A673 (cell line): ENCODE measurements at regions not wholly inside any gene's neighbourhood (a gene's known extent, or its start where the extent isn't known, plus 50 kb on each side); places are given as distances from the start of the nearest gene placed in this dataset.

Experiments
- BruUV-seq: library from RNA; stranded (reverse); fragments of 400-500 nt; replicated peaks from 2 replicates; lab custom pipeline; 2021; lab: Mats Ljungman, UMichigan
- CTCF ChIA-PET: fragments of 300-600 bp; sonication (Branson Sonifier 250); formaldehyde crosslinking; loops from one replicate; lab custom pipeline; 2022; ENCODE audit warnings: antibody characterized with exemption; lab: Charles Lee
- POLR2A ChIA-PET: fragments of 300-600 bp; sonication (Branson Sonifier 250); formaldehyde crosslinking; loops from one replicate; lab custom pipeline; 2022; ENCODE audit warnings: antibody characterized with exemption; ENCODE audit not compliant: low non-redundant PET; lab: Charles Lee
- DNase-seq: peaks from one replicate; pipeline ENCODE4 v3.0.0-alpha.2; 2015; ENCODE audit warnings: low spot score
- H3K27ac ChIP-seq: fragments of 200-600 bp; sonication (generic); 2 replicates; pipeline ENCODE4 v1.5.1; 2016; ENCODE audit warnings: mixed run types, low read depth, mild to moderate bottlenecking, mixed read lengths, antibody characterized with exemption, low read length; ENCODE audit not compliant: poor library complexity, severe bottlenecking
- H3K27me3 ChIP-seq: fragments of 200-600 bp; sonication (generic); replicated peaks from 2 replicates; pipeline ENCODE4 v1.6.1; 2017; ENCODE audit warnings: mixed run types, low read depth, mild to moderate bottlenecking, mixed read lengths, antibody characterized with exemption, low read length; ENCODE audit not compliant: insufficient read depth, poor library complexity
- H3K36me3 ChIP-seq: fragments of 200-600 bp; sonication (generic); 2 replicates; pipeline ENCODE4 v1.6.1; 2016; ENCODE audit warnings: mixed run types, mild to moderate bottlenecking, mixed read lengths, antibody characterized with exemption, low read length; ENCODE audit not compliant: insufficient read depth, poor library complexity, severe bottlenecking
- H3K4me1 ChIP-seq: fragments of 200-600 bp; sonication (generic); 2 replicates; pipeline ENCODE4 v1.6.1; 2017; ENCODE audit warnings: mixed run types, mild to moderate bottlenecking, mixed read lengths, antibody characterized with exemption, low read length; ENCODE audit not compliant: insufficient read depth, poor library complexity, severe bottlenecking
- H3K4me3 ChIP-seq: fragments of 200-600 bp; sonication (generic); 2 replicates; pipeline ENCODE4 v1.5.1; 2016; ENCODE audit warnings: low read depth, mixed run types, mild to moderate bottlenecking, mixed read lengths, low read length; ENCODE audit not compliant: poor library complexity, severe bottlenecking
- H3K9me3 ChIP-seq: fragments of 200-600 bp; sonication (generic); 2 replicates; pipeline ENCODE4 v1.6.1; 2016; ENCODE audit warnings: mixed run types, low read depth, mild to moderate bottlenecking, mixed read lengths, antibody characterized with exemption, low read length; ENCODE audit not compliant: poor library complexity, severe bottlenecking
- CTCF ChIP-seq: fragments of 300-800, 200-600 bp; sonication (generic); conservative IDR thresholded peaks from 2 replicates; pipeline ENCODE4 v1.5.1; 2017; ENCODE audit warnings: low read depth, mild to moderate bottlenecking, antibody characterized with exemption, low read length, moderate library complexity, mixed read lengths
- EZH2 ChIP-seq: fragments of 200-600 bp; sonication (generic); IDR thresholded peaks from 2 replicates; pipeline ENCODE4 v1.6.1; 2017; ENCODE audit warnings: borderline replicate concordance, low read depth, mild to moderate bottlenecking, mixed read lengths, antibody characterized with exemption, low read length; ENCODE audit not compliant: poor library complexity, severe bottlenecking
- intact Hi-C: fragments of 100-400 bp; cut with micrococcal nuclease; formaldehyde crosslinking; loops from one replicate; pipeline ENCODE4 v1.10.0; 2022; ENCODE audit not compliant: unreplicated experiment

GRCh38 chr14:79972230-79972629, 239.1 kb downstream of the DIO2 start:
- Histone ChIP-seq H3K4me3 (no peak overlapping the region), H3K27ac (no peak overlapping the region), H3K36me3 (no peaks in the 10 kb centered on the region), H3K4me1 (no peaks in the 10 kb centered on the region), H3K9me3 (no peaks in the 10 kb centered on the region), H3K27me3 (no peaks in the 10 kb centered on the region)
- BruUV-seq, result no TSS peak
- intact Hi-C loops, result no loop called here
- DNase-seq, result no peak
- CTCF ChIA-PET, result no interaction called here
- TF ChIP-seq CTCF (no peak), EZH2 (no peak)
- POLR2A ChIA-PET, result no interaction called here

- H3K4me3 ChIP-seq, result no peak overlapping the region
- no peaks in the 10 kb centered on the region for H3K9me3 ChIP-seq
- no peaks in the 10 kb centered on the region for H3K27me3 ChIP-seq
- CTCF ChIA-PET, result no interaction called here
- POLR2A ChIA-PET, result no interaction called here
- intact Hi-C loops, result no loop called here
- TF ChIP-seq EZH2 (no peak), CTCF (no peak)
- no TSS peak for BruUV-seq
- no peak for DNase-seq
- no peak overlapping the region for H3K27ac ChIP-seq
- no peaks in the 10 kb centered on the region for H3K4me1 ChIP-seq
- no peaks in the 10 kb centered on the region for H3K36me3 ChIP-seq
Observed at GRCh38 chr14:79971330-79971729, 240.0 kb downstream of the DIO2 start.

- ChIA-PET CTCF (no interaction called here), POLR2A (no interaction called here)
- TF ChIP-seq CTCF, result no peak
- no peak for TF ChIP-seq EZH2
- H3K4me1 ChIP-seq, result no peaks in the 10 kb centered on the region
- no peak overlapping the region for H3K4me3 ChIP-seq
- DNase-seq, result no peak
- H3K27me3 ChIP-seq, result no peaks in the 10 kb centered on the region
- H3K9me3 ChIP-seq, result no peaks in the 10 kb centered on the region
- H3K27ac ChIP-seq, result no peak overlapping the region
- intact Hi-C loops, result no loop called here
- no TSS peak for BruUV-seq
- no peaks in the 10 kb centered on the region for H3K36me3 ChIP-seq
Observed at GRCh38 chr14:79967453-79967852, 243.9 kb downstream of the DIO2 start.
